Left ventricle myocardium superior (tissue), 1 donor: ENCODE measurements at regions not wholly inside any gene's neighbourhood (a gene's known extent, or its start where the extent isn't known, plus 50 kb on each side); places are given as distances from the start of the nearest gene placed in this dataset.
"Not testable (repeated sequence)": the region's sequence is repeated elsewhere in the genome, so short reads cannot be mapped to it uniquely, and the experiment has no call there.

ENCODE experiments used
- ATAC-seq: fragments of 200-7000 bp; cut with Tn5 transposase; one replicate; pipeline ENCODE4 v1.9.1; 2020; ENCODE audit warnings: mild to moderate bottlenecking, moderate library complexity
- DNase-seq: peaks from one replicate; pipeline ENCODE4 v3.0.0-alpha.2; 2020
- intact Hi-C: fragments of 100-400 bp; cut with micrococcal nuclease; formaldehyde crosslinking; loops from one replicate; pipeline ENCODE4 v1.11.0; 2022
- donor health status: DM: no; HTN: yes; CAD: no; lungs with severe emphysema.

DNA sequence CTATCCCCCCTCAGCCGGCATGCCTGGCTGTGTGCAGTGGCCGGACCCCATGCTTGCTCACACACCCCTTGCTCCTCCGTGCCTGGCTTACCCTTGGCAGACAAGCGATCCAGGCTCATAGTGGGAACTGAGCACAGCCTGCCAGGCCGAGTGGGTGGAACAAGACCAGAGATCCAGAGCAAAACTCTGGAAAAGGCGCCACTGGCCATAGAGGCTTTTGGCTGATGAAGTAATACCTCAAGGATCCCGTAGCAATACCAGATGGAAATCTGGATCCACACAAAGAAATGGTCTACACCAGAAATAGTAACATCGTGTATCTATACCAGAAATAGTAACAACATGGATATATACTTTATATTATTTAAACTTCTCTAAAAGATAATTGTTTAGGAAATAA, 1719.6 kb downstream of the SPATA31A7 start:
- ATAC-seq, DNase-seq, intact Hi-C loops: not testable (repeated sequence)

DNA sequence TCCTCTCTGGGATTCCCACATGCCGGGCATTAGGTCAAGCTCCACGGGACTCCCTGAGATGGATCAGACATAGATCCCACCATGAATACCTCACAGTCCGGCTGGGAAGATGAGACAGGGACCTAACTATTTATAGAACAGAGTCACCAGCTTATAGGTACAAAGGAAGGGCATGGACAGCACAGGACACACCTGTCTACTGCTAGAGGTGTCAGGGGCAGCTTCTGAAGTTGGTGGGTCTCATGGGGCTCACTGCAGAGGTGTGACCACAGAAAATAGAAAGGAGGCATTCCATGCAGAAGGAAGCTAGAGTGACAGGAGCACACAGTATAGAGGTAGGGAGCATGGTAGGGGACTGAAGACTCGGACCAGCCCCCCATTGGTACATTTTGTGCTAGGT, 1722.4 kb downstream of the SPATA31A7 start:
- ATAC-seq, intact Hi-C loops, DNase-seq: not testable (repeated sequence)

DNA sequence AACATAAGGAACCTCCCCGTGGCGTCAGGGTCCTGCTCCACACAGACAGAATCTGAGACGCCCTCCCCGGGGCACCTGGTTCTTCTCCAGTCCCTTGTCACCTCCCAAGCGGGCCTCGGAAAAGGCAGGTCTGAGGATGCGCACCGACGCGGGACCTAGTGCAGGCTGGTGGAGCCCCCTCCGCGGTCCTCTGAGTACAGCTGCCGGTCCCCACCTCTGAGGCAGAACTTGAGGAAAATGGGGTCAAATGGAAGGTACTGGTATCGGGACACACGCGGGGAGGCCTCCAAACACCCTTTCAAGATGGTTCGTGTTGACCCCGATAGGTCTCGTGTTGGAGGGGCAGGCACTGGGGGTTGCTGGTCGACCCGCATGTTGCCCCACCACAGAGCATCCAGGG, 1725.3 kb downstream of the SPATA31A7 start:
- peak; percentile 10 for ATAC-seq
- intact Hi-C loops, DNase-seq: not testable (repeated sequence)

DNA sequence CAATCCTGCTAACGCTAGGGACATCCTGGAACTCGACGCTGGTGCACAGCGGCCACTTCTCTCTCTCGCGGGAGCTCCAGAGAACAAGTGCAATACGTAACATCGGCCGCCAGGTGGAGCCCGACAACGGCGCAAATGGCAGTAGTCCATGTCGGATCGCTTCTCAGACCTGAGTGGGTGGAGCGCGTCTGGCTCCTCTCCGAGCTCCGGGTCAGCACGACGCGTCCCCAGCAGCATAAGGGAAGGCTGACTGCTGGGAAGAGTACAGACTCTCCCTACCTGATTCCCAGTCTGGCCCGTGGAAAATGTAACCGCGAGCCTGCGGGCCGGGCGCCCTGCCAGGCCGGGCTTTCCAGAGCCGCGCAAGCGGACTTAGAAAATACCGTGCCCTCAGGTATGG, 1725.8 kb downstream of the SPATA31A7 start:
- intact Hi-C loops, DNase-seq: not testable (repeated sequence)
- ATAC-seq, result peak; percentile 100

DNA sequence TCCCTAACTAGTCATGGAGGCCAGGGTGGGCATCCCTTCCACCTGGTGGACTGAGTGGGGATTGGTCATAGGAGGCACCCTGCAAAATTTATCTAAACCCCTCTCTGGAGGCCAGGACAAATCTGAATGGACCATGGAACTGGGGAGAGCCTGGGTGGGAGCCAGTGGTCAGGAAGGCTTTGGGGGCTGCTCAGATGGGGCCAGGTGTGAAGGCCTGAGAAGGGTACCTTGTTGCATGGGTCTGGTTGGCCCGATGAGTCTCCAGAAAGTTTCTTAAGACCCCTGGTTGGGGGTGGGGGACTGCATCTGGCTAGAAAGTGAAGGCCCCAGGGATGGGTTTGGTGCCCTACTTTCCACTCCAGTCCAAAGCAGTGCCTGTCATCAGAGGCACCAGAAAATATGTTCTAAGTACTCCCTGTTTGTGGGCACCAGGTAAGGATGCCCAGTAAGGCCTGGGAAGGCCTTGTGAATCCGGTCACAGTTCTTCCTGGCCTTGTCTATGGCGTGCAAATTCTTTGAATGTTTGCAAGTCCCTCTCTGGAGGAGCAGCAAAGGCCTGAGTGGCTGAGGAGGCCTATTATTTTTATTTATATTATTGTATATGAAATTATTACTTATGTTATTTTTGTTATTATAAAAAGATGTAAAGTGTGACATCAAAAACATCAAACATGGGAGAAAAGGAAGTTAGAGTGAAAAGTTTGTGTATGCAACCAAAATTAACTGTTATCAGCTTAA, 1729.0 kb downstream of the SPATA31A7 start:
- DNase-seq, intact Hi-C loops, ATAC-seq: not testable (repeated sequence)

DNA sequence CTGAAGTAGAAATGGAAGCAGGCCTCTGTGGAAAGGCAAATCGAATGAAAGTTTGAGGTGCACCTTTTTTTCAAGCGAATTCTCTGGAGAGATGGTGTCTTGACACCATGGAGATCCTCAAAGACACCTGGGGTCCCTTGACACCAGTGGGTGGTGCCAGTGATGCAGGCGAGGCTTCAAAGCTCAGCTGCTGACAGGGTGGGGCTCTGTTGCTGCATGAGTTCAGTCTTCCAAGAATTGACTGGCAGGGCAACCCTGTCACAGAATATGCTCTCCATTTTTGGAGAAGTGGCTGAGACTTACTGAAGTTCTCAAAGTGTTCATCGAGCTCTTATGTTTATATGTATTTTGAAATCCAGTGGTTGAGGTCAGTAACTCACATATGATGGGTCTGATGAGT, 1741.6 kb downstream of the SPATA31A7 start:
- intact Hi-C loops, ATAC-seq, DNase-seq: not testable (repeated sequence)

DNA sequence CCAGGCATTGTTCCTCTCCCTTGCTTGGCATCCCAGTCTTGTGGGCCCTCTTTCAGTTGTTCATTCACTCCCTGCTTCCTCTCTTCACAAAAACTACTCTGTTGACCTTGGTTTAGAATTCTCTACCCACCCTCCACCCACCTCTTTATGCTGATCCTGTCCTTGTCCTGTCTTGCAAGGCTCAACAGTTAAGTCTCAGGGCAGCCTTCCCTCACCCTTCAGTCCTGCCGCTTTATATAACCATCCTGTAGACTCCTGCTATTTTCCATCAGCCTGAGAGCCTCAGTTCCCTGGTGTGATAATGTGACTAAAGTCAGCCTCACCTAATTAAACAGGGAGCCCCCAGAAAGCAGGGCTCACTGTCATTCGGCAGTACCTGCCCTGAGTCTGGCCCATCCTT, 1763.0 kb downstream of the SPATA31A7 start:
- ATAC-seq, DNase-seq, intact Hi-C loops: not testable (repeated sequence)
